HG02759 (cell line): ENCODE measurements at regions not wholly inside any gene's neighbourhood (a gene's known extent, or its start where the extent isn't known, plus 50 kb on each side); places are given as distances from the start of the nearest gene placed in this dataset.

Experiments used
- ATAC-seq: cut with Tn5 transposase; IDR thresholded peaks from one replicate; pipeline ENCODE4 v1.9.1; 2021; ENCODE audit warnings: mild to moderate bottlenecking, moderate library complexity; ENCODE audit not compliant: unreplicated experiment

GRCh38 chr9:26579056-26579455 is 313.5 kb downstream of the CAAP1 start:
- ATAC-seq, result no peak

- ATAC-seq, result no peak
These were observed 317.6 kb downstream of the CAAP1 start for GRCh38 chr9:26574898-26575440.

DNA sequence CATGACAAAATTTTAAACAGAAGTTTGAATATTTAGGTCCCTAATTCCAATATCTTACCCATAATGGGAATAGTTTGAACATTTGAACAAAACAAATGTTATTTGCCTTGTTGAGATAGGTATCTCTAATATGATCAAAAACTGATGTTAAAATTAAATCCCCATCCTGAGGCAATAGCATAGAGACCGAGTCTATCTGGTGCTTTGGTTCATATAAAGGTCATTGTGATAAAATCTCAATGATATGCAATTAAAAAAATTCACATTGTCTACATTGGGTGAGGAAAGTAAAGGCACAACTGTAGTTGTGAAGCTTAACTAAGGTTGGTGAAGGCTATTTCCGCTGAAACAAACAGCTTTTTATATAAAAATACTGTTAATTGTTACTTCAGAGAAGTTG is 318.3 kb downstream of the CAAP1 start:
- ATAC-seq, result no peak

GRCh38 chr9:26567976-26568375 is 324.6 kb downstream of the CAAP1 start:
- no peak for ATAC-seq

- ATAC-seq, result no peak
These were observed 326.5 kb downstream of the CAAP1 start for GRCh38 chr9:26566141-26566540.

DNA sequence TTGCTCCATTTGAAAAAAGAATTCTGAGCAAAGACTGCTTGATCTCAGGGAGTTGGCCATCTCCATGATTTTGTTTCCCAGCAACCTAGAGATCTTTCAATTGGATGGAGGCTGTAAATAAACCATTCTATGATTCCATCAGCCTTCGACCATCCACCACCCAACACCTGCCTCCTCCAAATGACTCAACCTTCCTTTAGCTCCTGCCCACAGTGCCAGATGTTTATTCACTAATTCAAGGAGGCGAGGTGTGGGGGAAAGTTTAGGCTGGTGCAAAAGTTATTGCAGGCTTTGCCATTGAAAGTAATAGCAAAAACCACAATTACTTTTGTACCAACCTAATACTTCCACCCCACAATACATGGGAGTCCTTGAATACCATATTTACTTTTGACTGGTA is 327.5 kb downstream of the CAAP1 start:
- no peak for ATAC-seq

- no peak for ATAC-seq
These were observed 330.3 kb downstream of the CAAP1 start for GRCh38 chr9:26562338-26562737.

DNA sequence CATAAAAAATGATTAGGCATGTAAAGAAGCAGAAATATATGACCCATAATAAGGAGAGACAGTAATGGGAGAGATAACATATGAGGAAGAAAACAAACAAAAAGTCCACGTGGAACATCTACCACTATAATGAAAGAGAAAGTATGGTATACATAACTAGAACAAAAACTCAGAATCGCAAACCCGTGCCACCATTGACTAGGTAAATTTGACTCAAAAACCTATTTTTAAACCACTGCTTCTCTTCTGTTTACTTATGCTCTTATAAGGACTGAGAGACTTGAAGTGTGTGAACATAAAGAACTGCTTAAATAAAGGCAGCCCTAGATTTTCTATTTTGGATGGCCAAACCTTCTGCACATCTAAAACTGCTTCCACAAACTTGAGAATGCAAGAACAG is 330.7 kb downstream of the CAAP1 start:
- no peak for ATAC-seq

DNA sequence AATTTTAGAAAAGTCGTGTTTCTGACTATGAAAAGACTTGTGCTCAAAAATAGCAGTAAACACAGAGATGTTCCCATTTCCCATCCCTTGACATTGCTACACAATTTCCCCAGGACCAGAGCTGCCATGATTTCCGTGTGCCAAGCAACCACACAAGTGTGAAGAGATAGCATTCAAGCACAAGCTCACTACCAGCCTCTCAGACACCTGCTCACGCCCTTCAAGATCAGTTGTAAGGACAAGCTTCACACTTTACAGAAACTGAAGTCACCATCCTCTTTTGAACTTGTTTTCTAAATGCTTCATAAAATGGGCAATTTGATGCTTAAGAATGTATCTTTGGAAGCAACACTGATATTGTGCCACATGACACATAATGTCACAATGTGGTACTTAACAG is 333.1 kb downstream of the CAAP1 start:
- ATAC-seq, result no peak

GRCh38 chr9:26551971-26552370 is 340.6 kb downstream of the CAAP1 start:
- no peak for ATAC-seq

GRCh38 chr9:26551451-26551850 is 341.2 kb downstream of the CAAP1 start:
- no peak for ATAC-seq

DNA sequence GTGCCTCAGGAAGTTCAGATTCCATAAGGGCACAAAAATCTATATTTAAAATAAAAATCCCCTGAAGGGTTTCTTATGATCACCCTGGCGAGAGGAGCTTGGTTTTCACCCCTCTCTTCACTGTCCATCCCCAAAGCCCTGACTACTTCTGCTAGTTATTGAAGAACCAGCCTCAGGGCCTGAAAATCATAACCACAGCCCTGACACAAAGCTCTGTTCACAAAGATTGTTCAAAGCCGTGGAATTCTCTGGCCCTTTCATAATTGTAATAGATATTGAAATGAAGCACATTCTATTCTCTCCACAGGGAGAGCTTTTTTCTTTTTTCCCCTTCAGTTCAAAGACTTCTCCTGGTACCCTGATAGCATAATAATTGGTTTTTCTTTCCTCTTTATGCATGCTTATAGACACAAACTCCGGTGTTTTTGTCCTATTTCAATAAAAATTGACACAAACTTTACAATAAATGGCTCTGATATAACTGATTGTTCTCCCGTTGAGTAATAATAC is 343.8 kb downstream of the CAAP1 start:
- ATAC-seq, result no peak

DNA sequence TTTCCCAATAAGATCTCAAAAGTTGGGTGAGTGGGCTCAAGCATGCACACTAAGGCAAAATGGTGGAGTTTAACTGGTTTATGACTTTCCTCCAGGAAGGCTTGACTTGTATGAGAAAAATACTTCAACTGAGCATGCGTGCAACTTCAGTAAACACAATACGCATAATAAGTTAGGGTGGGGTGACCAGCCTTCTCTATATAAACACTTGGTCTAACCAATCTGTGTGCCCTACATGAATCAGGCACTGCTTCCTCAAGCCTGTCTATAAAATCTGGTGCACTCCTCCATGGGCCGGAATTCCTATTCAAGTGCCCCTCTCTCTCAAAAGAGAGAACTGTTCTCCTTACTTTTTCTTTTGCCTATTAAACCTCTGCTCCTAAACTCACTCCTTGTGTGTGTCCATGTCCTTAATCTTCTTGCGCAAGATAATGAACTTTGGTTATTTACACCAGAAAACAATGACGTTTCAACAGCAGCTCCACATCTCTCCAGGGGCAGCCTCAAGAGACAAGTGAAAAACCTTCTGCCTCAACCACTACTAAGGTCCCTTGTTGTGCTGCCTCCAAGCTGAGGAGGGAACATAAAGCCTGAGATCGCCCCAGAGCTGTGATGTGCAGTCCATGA is 352.6 kb downstream of the CAAP1 start:
- no peak for ATAC-seq

- ATAC-seq, result no peak
These were observed 355.4 kb downstream of the CAAP1 start for GRCh38 chr9:26537211-26537610.

GRCh38 chr9:26535151-26535550 is 357.5 kb downstream of the CAAP1 start:
- ATAC-seq, result no peak

DNA sequence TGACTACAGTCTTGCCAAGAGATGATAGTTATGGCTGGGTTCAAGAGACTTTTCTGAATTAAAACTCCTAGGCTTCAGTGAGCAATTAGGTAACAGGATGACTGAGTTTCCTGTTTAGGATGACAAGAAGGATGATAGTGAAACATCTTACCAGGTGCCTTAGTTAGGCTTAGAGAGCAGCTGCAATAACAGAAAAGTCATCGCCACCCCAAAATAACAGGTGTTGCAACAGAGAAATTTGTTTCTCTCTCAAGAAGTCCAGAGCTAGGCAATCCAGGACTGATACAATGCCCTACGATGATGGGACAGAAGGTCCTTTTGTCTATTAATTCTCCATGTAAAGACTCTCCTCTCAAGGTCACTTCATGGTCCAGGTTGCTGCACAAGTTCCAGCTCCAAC is 361.8 kb downstream of the CAAP1 start:
- no peak for ATAC-seq

DNA sequence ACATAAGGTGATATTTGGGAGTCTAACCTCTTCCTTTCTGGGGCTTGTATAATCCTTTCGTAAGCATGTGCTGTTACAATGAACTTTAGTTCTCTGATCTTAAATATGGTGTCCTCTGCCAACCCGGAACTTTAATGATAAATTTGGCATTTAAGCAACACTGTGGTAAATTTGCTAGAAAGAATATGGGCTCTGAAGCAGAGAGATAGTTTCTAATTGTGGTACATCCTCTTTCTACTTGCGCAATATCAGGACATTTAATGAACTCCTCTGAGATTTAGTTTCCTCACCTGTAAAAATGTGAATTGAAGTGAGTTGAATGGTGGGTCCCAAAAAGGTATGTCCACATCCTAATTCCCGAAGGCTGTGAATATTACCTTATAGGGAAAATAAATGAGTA is 364.7 kb downstream of the CAAP1 start:
- no peak for ATAC-seq

GRCh38 chr9:26524267-26524666 is 368.3 kb downstream of the CAAP1 start:
- no peak for ATAC-seq

DNA sequence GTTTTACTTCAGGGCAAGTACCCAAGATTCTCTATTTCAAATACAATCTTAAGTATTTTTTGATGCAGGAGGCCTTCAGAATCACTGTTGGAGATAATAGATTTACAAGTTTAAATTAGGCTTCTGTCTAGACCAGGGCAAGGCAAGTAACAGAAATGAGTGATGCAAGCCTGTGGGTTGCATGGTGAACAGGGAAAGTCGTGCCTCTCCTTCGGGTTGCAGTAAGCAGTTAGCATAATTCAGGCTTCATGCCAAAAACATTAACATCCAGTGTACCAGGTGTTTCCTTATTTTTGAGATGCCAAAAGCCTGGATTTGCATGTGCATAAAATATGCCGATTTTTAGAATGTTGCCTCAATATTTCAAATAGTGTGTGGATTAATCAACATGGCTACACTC is 369.0 kb downstream of the CAAP1 start:
- no peak for ATAC-seq

GRCh38 chr9:26520141-26520540 is 372.5 kb downstream of the CAAP1 start:
- ATAC-seq, result no peak

- ATAC-seq, result no peak
These were observed 375.7 kb downstream of the CAAP1 start for GRCh38 chr9:26516773-26517343.

GRCh38 chr9:26513730-26514129 is 378.9 kb downstream of the CAAP1 start:
- no peak for ATAC-seq

GRCh38 chr9:26510137-26510536 is 382.5 kb downstream of the CAAP1 start:
- no peak for ATAC-seq
